ENCODE measurements at regions not wholly inside any gene's neighbourhood (a gene's known extent, or its start where the extent isn't known, plus 50 kb on each side); places are given as distances from the start of the nearest gene placed in this dataset.

- Histone ChIP-seq H3K9me2 (replicated peaks; ENCODE audit: control insufficient read depth, low read length) (no peaks in the 10 kb centered on the region), H3K4me2 (ENCODE audit: low read length) (no peak overlapping the region), H3K9me3 (ENCODE audit: control insufficient read depth, insufficient read depth, low read length) (no peaks in the 10 kb centered on the region), H3F3A (ENCODE audit: control insufficient read depth, insufficient read depth) (no peaks in the 10 kb centered on the region), H3K27me3 (ENCODE audit: control insufficient read depth, low read length) (no peaks in the 10 kb centered on the region), H4K20me1 (ENCODE audit: control insufficient read depth, insufficient read depth, low read depth, low read length) (no peaks in the 10 kb centered on the region), H3K27ac (ENCODE audit: low read depth, low read length) (no peak overlapping the region), H3K36me3 (ENCODE audit: control insufficient read depth, low read length) (no peaks in the 10 kb centered on the region), H3K4me1 (ENCODE audit: control insufficient read depth, low read length) (no peaks in the 10 kb centered on the region), H3K4me3 (ENCODE audit: low read length) (no peak overlapping the region), H3K79me2 (ENCODE audit: control insufficient read depth, low read length) (no peaks in the 10 kb centered on the region)
- TF ChIP-seq, protein P1, sequence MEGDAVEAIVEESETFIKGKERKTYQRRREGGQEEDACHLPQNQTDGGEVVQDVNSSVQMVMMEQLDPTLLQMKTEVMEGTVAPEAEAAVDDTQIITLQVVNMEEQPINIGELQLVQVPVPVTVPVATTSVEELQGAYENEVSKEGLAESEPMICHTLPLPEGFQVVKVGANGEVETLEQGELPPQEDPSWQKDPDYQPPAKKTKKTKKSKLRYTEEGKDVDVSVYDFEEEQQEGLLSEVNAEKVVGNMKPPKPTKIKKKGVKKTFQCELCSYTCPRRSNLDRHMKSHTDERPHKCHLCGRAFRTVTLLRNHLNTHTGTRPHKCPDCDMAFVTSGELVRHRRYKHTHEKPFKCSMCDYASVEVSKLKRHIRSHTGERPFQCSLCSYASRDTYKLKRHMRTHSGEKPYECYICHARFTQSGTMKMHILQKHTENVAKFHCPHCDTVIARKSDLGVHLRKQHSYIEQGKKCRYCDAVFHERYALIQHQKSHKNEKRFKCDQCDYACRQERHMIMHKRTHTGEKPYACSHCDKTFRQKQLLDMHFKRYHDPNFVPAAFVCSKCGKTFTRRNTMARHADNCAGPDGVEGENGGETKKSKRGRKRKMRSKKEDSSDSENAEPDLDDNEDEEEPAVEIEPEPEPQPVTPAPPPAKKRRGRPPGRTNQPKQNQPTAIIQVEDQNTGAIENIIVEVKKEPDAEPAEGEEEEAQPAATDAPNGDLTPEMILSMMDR (IDR thresholded peaks at IDR 0.05; ENCODE audit: low read depth, low read length, poor library complexity, severe bottlenecking): no peak
- no peak for TF ChIP-seq EZH2phosphoT487 (IDR thresholded peaks at IDR 0.05; ENCODE audit: borderline replicate concordance, low read length)
These were observed 181.5 kb downstream of the CCER1 start for GRCh38 chr12:90773491-90773890.

DNA sequence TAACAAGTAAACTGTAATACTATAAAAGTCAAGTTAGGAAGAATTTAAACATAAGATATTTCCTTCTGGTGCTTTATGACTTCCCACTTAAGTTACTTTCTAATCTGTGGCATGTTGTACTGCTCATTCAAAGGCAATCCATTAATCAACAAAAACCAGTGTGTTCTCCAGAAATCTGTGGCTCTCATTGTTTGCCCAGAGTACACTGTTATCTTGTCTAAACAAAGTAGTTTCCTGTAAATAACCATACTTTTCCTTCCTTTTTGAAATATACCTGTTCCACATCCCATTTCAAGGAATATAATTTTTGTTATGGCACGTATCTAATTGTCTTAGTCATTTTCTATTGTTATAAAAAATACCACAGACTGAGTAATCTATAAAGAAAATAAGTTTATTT lies 184.1 kb downstream of the CCER1 start:
- H3K4me3 ChIP-seq (ENCODE audit: low read length): no peak overlapping the region
- no peaks in the 10 kb centered on the region for H3K9me3 ChIP-seq (ENCODE audit: control insufficient read depth, insufficient read depth, low read length)
- no peak overlapping the region for H3K27ac ChIP-seq (ENCODE audit: low read depth, low read length)
- no peaks in the 10 kb centered on the region for H4K20me1 ChIP-seq (ENCODE audit: control insufficient read depth, insufficient read depth, low read depth, low read length)
- no peaks in the 10 kb centered on the region for H3K79me2 ChIP-seq (ENCODE audit: control insufficient read depth, low read length)
- H3K27me3 ChIP-seq (ENCODE audit: control insufficient read depth, low read length): no peaks in the 10 kb centered on the region
- H3K36me3 ChIP-seq (ENCODE audit: control insufficient read depth, low read length): no peaks in the 10 kb centered on the region
- H3K4me1 ChIP-seq (ENCODE audit: control insufficient read depth, low read length): no peaks in the 10 kb centered on the region
- no peak overlapping the region for H3K4me2 ChIP-seq (ENCODE audit: low read length)
- TF ChIP-seq, protein P1 (IDR thresholded peaks at IDR 0.05; ENCODE audit: low read depth, low read length, poor library complexity, severe bottlenecking): no peak
- no peak for TF ChIP-seq EZH2phosphoT487 (IDR thresholded peaks at IDR 0.05; ENCODE audit: borderline replicate concordance, low read length)
- no peaks in the 10 kb centered on the region for H3K9me2 ChIP-seq (replicated peaks; ENCODE audit: control insufficient read depth, low read length)
- H3F3A ChIP-seq (ENCODE audit: control insufficient read depth, insufficient read depth): no peaks in the 10 kb centered on the region

GRCh38 chr12:90757957-90758356 lies 197.0 kb downstream of the CCER1 start:
- no peaks in the 10 kb centered on the region for H3K9me3 ChIP-seq (ENCODE audit: control insufficient read depth, insufficient read depth, low read length)
- no peaks in the 10 kb centered on the region for H3K79me2 ChIP-seq (ENCODE audit: control insufficient read depth, low read length)
- TF ChIP-seq, protein P1 (IDR thresholded peaks at IDR 0.05; ENCODE audit: low read depth, low read length, poor library complexity, severe bottlenecking): no peak
- H3K4me2 ChIP-seq (ENCODE audit: low read length): no peak overlapping the region
- H4K20me1 ChIP-seq (ENCODE audit: control insufficient read depth, insufficient read depth, low read depth, low read length): no peaks in the 10 kb centered on the region
- H3K9me2 ChIP-seq (replicated peaks; ENCODE audit: control insufficient read depth, low read length): no peaks in the 10 kb centered on the region; the same call in 1 of the 2 replicates
- H3K36me3 ChIP-seq (ENCODE audit: control insufficient read depth, low read length): no peaks in the 10 kb centered on the region
- no peak overlapping the region for H3K27ac ChIP-seq (ENCODE audit: low read depth, low read length)
- no peaks in the 10 kb centered on the region for H3K4me1 ChIP-seq (ENCODE audit: control insufficient read depth, low read length)
- H3K27me3 ChIP-seq (ENCODE audit: control insufficient read depth, low read length): no peaks in the 10 kb centered on the region
- no peak overlapping the region for H3K4me3 ChIP-seq (ENCODE audit: low read length)
- no peaks in the 10 kb centered on the region for H3F3A ChIP-seq (ENCODE audit: control insufficient read depth, insufficient read depth)

- Histone ChIP-seq H3K9me2 (replicated peaks; ENCODE audit: control insufficient read depth, low read length) (no peaks in the 10 kb centered on the region), H3K4me1 (ENCODE audit: control insufficient read depth, low read length) (no peaks in the 10 kb centered on the region), H3K27ac (ENCODE audit: low read depth, low read length) (no peak overlapping the region), H3K9me3 (ENCODE audit: control insufficient read depth, insufficient read depth, low read length) (no peaks in the 10 kb centered on the region), H3K36me3 (ENCODE audit: control insufficient read depth, low read length) (no peaks in the 10 kb centered on the region), H3K27me3 (ENCODE audit: control insufficient read depth, low read length) (no peaks in the 10 kb centered on the region), H3K4me3 (ENCODE audit: low read length) (no peak overlapping the region), H4K20me1 (ENCODE audit: control insufficient read depth, insufficient read depth, low read depth, low read length) (no peaks in the 10 kb centered on the region), H3F3A (ENCODE audit: control insufficient read depth, insufficient read depth) (no peaks in the 10 kb centered on the region), H3K4me2 (ENCODE audit: low read length) (no peak overlapping the region), H3K79me2 (ENCODE audit: control insufficient read depth, low read length) (no peaks in the 10 kb centered on the region)
- TF ChIP-seq, protein P1 (IDR thresholded peaks at IDR 0.05; ENCODE audit: low read depth, low read length, poor library complexity, severe bottlenecking): no peak
- no peak for TF ChIP-seq EZH2phosphoT487 (IDR thresholded peaks at IDR 0.05; ENCODE audit: borderline replicate concordance, low read length)
These were observed 209.8 kb downstream of the CCER1 start for GRCh38 chr12:90745211-90745610.
